Fibroblast of skin of right biceps (primary cell): ENCODE measurements at regions not wholly inside any gene's neighbourhood (a gene's known extent, or its start where the extent isn't known, plus 50 kb on each side); places are given as distances from the start of the nearest gene placed in this dataset.
"Not testable (repeated sequence)": the region's sequence is repeated elsewhere in the genome, so short reads cannot be mapped to it uniquely, and the experiment has no call there.

ENCODE experiments used
- DNase-seq: peaks from one replicate; pipeline ENCODE4 v3.0.0-alpha.2; 2013

DNA sequence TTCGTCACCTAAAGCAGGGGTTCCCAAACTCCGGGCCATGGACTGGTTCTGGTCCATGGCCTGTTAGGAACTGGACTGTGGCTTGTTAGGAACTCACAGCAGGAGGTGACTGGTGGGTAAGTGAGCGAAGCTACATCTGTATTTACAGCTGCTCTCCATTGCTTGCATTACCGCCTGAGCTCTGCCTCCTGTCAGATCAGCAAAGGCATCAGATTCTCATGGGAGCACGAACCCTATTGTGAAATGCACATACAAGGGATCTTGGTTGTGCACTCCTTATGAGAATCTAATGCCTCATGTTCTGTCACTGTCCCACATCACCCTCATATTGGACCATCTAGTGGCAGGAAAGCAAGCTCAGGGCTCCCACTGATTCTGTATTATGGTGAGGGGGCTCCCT, 217.0 kb downstream of the ZFP36L2 start:
- no peak for DNase-seq

DNA sequence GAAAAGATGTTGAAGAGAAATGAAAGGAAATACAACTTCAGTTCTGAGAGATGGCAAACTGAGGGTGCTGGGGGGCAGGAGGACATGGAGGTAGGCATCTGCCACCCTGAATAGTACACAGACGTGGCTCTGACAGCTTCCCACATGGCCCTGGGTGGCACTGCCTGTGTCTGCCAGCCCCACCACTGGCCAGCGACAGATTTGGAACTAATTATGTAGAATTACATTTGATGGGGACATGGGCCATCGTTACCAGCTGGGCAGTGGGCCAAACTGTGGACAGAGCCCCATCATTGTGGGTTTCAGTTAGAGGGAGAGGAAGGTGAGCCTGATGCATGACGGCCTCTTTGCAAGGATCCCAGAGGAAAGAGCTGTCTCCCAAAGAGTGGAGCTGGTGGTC, 216.0 kb upstream of the HAAO start:
- DNase-seq: no peak

DNA sequence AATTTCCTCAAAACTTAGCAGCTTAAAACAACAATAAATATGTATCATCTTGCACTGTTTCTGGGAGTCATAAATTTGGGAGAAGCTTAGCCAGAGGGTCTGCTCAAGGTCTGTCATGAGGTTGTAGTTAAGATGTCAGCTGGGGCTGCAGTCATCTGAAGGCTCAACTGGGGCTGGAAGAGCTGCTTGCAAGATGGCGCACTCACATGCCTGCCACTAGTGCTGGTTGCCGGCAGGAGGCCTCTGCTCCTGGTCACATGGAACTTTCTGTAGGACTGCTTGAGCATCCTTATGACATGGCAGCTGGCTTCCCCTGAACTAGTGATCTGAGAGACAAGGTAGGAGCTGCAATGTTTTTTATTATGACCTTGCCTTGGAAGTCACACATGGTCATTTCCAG, 215.5 kb upstream of the HAAO start:
- no peak for DNase-seq

DNA sequence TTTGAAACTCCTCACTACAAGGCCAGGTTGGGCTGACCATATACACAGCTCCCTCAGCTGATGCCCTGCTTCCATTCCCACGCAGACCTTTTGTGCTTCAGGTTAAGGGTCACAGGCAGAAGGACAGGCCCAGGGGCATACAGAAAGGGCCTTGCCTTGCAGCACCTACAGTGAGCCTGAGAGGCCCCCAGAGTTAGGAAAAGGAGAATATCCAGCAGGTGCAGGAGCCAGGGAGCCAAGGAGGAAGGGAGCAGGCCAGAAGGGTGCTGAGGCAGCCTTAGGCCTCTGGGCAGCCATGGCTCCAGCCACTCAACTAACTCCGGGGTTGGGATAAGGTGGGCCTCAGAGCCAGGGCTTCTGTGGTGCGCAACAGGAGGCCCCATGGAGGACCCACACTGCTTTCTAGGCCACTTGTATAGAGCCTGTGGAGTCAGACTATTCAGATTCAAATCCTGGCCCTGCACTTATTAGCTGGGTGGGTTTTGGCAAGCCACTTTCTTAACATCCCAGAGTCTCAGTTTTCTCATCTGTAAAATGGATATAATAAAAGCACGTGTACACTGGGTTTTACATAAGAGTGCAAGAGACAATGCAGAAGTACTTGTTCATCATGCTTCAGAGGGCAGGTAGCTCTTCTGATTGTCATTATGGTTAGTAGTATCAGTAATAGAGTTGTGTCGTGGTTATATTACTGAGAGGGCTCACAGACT, 214.6 kb upstream of the HAAO start:
- no peak for DNase-seq

DNA sequence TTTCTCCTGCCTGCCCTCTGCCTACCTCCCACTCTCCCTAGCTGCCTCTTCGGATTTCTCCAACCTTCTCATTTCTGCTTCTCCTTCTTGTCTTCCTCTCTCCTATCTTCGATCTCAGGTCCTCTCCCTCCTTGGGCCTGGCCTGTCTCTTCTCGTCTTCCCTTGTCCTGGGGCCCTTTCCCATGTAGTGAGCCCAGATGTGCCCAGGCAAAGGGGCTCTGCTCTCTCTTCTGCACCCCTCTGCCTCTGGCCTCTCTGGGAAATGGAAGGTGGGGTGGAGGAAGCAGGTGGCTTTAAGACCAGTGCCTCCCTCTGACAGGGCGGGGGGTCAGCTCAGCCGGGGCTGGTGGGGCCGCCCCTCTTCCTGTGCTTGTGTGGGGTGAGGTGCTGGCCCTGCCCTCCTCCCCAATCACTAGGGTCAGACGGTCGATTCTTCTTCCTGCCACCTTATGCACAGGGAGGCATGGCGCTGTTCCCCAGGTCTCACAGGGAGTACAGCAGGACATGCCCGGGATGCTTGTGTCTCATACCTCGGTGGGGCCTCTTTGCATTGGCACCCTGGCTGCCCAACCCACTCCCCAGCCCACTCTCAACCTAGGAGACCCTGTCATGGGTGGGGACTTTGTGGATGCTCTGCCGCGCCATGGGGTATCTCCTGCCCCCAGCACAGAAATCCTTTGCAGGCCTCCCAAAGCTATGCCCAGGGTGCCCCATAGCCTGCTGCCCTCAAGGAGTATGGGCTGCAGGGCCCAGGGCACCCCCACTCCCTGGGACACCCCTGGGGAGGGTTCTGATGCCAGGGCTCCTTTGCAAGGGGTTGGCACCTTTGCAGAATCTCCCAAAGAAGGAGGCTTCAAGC, 213.8 kb upstream of the HAAO start:
- DNase-seq: no peak

DNA sequence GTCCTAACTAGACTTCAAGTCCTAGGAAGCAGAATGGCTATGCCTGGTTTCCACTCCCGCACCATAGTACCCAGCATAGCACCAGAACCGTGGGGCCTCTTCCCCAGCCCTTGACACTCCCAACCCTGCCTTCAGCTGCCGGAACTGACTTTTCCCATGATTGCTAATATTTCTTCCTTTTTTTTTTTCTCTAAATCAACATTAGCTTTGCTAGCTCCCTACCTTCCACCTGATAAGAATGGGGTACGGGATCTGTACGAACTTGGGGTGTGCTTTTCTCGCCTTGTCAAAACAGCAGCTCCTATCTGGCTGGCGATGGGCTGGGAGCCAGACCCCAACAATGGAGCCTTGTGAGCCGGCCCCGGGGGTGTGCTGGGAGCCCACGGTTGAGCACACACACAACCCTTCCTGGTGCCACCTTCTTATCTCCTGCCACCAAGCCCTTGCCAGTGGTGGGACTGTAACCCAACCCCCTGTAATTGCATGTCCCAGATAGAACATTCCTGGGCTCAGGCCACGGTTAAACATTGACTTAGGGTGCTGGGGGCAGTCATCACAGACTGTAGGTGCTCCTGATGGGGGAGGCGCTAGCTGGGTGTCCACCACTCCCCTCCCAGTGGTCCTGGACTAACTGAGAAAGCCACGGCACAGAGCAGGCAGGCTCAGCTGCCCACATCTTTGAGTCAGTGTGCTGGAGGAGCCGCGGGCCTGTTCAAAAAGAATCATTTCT, 213.0 kb upstream of the HAAO start:
- DNase-seq: no peak

DNA sequence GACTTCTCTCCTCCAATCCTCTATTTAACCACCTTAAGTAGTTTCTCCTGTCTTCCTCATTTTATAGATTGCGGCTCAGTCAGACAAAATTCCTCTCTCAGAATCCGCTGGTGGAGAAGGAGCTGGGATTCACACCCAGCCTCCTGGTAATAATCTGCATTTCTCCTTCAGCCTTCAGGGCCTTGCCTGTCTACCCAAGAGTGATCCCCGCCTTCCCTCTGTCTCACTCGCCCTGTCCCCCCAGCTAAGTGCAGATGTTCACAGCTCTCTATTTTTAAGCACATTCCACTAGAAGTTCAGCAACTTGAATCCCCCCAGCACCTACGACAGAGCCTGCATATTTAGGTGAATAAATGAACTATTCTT, 212.5 kb upstream of the HAAO start:
- DNase-seq: no peak

DNA sequence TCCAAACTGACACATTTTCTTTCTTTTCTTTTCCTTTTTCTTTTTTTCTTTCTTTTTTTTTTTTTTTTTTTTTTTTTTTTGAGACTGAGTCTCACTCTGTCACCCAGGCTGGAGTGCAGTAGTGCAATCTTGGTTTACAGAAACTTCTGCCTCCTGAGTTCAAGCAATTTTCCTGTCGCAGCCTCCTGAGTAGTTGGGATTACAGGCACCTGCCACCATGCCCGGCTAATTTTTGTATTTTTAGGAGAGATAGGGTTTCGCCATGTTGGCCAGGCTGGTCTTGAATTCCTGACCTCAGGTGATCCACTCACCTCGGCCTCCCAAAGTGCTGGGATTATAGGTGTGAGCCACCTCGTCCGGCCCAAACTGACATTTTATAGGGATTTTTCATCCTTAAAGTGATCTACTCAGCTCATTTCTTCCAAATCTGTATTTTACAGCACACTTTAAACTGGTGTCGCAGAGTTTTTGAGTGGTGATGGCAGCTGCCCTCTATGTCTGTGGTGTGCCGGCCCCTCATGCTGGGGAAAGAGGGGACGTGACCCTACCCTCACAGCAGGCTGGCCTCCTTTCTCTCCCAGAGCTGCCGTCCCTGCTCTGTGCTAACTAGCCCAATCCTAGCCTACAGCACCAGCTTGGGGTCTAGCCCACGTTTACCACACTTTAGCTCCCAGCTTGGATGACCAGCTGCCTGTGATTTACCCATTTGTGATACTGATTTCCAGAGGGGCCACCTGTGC, 211.9 kb upstream of the HAAO start:
- DNase-seq: not testable (repeated sequence)

DNA sequence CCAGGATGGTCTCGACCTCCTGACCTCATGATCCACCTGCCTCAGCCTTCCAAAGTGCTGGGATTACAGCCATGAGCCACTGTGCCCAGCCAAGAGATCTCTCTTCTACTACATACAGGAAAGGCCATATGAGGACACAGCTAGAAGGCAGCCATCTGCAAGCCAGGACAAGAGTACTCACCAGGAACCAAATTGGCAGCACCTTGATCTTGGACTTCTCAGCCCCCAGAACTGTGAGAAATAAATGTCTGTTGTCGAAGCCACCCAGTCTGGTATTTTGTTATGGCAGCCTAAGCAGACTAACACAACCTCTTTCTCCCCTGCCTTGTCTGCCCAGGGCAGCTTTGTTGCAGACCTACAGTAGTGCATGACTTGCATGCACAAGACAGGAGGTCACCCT, 211.3 kb upstream of the HAAO start:
- no peak for DNase-seq

DNA sequence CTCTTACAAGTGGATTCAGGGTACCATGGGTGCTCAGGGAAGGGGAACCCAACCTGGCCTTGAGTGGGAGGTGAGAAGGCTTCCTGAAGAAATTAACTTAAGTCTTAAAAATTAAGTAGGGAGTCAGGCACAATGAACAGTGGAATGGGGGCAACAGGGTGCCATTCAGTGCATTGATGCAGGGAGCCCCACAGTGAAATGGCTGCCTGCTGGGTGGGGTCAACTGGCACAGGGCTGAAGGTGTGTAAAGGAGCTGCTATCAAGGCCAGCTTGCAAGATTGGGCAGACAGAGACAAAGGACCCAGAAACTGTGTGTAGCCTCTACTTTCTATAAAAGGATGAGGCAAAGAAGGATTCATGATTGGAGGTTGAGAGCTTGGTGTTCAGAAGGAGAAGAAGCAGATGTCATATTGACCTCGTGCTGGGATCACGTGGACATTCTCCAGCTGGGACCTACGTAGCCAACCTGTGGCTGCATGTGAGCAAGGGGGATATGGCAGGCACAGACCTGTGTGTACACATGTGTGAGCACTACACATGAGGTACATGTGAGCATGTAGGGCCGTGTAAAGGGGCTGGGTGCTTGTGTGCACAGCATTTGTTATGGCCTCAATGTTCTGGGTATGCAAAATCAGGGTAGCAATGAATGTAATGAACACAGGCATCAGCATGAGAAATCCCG, 209.5 kb upstream of the HAAO start:
- no peak for DNase-seq

DNA sequence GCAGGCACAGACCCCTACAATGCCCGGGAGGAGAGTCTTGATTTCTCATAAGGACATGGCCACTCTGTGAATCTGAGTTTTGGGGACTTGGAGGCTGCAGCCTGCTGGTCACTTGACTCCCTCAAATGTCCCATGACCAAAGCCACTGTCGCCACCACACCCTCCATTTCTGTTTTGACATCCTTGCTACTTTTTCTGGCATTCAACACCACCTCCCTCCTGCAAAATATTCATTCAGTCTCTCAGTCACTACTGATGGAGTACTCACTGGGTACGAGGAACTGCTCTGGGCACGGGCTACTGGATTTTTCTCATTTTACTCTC, 208.6 kb upstream of the HAAO start:
- DNase-seq: no peak

DNA sequence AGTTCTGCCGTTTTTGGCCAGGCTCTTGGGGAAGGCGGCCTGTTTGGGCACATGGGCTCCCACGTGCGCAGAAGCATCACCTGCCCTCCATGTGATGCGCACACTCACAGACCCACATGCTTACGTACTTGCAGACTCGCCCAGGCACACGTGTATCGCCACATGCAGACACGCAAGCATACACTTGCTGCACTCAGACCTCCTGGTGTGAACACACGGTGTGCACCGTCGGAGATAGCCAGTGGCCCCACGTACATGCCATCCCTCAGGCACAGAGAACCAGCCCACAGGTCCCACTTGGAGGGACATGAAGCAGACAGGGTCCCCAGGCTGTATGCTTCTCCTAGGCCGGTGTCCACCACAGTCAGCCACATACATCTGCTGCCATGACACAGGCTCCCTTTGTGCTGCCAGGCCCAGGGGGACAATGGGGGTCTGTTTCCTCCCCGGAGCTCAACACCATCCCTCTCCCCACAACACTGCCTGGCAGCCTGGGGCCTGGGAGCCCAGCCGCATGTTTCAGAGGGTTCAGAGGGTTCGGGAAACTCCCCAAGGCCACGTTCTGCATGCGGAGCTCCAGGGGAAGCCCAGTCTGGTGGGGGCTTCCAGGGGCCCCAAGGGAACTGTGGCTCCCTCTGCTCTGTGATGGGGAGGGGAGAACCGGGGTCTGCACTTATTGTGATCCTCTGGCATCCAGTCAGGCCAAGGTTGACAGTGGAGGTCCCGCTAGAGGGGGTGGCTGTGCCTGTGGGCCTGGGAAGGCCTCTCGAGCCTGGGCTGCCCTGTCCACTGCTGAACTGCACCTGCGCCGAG, 208.1 kb upstream of the HAAO start:
- DNase-seq: no peak

DNA sequence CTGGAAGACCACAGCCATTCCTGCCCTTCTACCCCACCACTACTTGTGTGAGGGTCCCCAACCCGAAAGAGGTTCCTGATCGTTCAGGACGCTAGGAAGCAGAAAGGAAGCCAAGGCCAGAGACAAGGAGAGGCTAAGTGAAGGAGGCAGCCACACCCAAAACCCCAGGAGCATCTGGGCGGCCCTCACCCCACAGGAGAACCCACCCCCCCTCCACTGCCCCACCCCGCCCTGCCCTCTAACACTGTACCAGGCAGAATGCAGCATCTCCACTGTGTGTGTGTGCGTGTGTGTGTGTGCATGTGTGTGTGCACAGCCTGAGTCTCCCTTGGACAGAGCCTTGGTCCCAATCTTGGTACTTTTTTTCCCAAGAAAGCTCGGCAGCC, 207.5 kb upstream of the HAAO start:
- DNase-seq: no peak

DNA sequence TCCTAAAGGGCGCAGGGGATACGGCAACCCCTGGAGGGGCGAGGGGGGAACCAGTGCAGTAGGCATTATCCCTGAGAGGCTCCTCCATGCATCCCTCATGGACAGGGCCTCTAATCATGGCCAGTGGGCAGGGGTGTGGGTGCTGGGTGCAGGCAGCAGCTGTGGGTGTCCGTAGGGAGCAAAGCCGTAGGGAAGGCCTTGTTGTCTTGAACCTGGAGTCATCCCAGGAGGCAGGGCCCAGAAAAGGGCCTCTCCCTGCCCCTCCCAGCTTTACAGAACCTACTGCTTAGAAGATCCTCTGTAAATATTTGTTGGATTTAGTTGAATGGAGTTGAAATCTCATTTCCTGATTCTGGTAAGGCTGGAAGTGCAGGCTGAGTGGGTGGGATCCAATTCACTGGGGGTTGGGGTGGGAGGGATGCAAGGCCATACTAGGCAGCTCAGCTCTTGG, 207.0 kb upstream of the HAAO start:
- no peak for DNase-seq

DNA sequence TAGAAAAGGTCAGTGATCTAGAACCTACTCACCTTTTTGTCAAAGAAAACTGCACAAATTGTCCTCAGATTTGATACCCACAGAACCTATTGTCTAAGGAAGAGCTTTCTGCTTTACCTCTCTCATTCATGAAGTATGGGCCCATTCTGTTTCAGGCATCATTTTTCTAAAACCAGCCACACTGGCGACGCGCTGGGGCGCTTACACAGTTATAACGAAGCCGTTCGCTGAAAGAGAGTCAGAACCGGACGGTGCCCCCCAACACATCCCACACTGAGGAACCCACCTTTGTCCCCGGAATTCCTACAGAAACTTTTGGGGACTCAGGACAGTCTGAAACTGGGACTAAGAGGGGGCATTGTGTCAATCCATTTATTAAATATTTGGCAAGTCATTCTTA, 206.3 kb upstream of the HAAO start:
- DNase-seq: no peak

DNA sequence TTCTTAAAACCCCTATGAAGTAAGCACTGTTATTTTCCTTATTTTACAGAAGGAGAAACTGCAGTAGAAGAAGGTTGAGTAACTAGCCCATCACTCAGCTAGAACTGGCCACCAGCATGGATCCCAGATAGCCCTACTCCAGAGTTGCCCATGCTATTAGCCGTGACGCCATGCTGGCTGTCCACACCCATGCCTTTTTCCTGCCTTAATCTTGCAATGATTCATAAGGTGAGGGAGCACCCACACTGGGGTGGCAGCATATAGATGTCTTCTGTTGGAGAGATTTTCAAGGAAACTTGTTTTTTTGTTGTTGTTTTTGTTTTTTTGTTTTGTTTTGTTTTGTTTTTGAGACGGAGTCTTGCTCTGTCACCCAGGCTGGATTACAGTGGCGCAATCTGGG, 204.1 kb upstream of the HAAO start:
- DNase-seq: no peak

DNA sequence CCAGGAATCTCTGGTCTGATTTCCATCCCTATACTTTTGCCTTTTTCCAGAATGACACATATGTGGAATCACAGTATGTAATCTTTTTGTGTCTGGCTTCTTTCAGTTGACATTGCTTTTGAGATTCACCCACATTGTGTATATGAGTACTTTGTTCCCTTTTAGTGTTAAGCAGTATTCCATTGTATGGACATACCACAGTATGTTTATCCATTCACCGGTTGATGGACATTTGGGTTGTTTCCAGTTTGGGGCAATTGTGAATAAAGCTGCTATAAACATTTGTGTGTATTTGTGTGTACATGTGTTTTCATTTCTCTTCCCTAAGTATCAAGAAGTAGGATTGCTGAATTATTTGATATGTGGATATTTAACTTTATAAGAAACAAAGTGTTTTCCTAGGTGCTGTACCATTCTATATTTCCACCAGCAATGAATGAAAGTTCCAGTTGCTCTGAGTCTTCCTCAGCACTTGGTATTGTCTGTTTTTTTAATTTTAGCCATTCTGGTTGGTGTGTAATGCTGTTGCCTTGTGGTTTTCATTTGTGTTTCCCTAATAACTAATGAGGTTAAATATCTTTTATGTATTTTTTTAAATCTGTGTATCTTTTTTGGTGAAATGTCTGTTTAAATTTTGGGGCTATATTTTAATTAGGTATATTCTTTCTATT, 203.5 kb upstream of the HAAO start:
- no peak for DNase-seq

DNA sequence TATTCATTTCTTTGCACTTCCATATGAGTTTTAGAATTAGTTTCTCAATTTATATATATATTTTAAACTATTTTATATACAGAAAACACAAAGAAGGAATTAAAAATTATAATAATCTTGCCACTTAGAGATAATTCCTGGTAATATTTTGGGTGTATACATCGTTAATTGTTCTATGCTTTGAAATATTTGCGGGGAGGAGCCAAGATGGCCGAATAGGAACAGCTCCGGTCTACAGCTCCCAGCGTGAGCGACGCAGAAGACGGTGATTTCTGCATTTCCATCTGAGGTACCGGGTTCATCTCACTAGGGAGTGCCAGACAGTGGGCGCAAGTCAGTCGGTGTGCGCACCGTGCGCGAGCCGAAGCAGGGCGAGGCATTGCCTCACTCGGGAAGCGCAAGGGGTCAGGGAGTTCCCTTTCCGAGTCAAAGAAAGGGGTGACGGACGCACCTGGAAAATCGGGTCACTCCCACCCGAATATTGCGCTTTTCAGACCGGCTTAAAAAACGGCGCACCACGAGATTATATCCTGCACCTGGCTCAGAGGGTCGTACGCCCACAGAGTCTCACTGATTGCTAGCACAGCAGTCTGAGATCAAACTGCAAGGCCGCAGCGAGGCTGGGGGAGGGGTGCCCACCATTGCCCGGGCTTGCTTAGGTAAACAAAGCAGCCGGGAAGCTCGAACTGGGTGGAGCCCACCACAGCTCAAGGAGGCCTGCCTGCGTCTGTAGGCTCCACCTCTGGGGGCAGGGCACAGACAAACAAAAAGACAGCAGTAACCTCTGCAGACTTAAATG, 197.1 kb upstream of the HAAO start:
- DNase-seq: not testable (repeated sequence)

DNA sequence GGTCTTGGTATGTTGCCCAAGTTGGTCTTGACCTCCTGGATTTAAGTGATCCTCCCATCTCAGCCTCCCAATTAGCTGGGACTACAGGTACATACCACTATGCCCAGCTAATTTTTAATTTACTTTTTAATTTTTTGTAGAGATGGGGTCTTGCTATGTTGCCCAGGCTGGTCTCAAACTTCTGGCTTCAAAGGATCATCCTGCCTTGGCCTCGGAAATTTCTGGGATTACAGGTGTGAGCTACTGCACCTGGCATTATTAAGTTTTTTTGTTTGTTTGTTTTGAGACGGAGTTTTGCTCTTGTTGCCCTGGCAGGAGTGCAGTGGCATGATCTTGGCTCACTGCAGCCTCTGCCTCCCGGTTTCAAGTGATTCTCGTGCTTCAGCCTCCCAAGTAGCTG, 195.7 kb upstream of the HAAO start:
- not testable (repeated sequence) for DNase-seq
